Right lobe of liver (tissue), 4 donors: ENCODE measurements at regions not wholly inside any gene's neighbourhood (a gene's known extent, or its start where the extent isn't known, plus 50 kb on each side); places are given as distances from the start of the nearest gene placed in this dataset.

ENCODE experiments used
- CTCF ChIP-seq, 4 donors: fragments of 200-600 bp in 3 of 4; fragments of 450-650 bp in 1 of 4; IDR thresholded peaks; one replicate each; pipeline versions ENCODE4 v1.5.1 to v1.8.0; 2016 to 2022; ENCODE audit warnings: antibody characterized with exemption in 4 of 4, mild to moderate bottlenecking in 2 of 4
- POLR2A ChIP-seq: fragments of 450-650 bp; IDR thresholded peaks from one replicate; pipeline ENCODE4 v1.6.1; 2017; ENCODE audit warnings: antibody characterized with exemption, mild to moderate bottlenecking
- donor health status: DM: no; HTN: no; CAD: no.
- donor health status: DM: no; HTN: no; CAD: no.
- donor health status: DM: no; HTN: yes; CAD: no.

GRCh38 chr2:150792780-150793300, 305.4 kb upstream of the RND3 start:
- no peak for TF ChIP-seq CTCF (IDR thresholded peaks at IDR 0.05)
- no peak for TF ChIP-seq POLR2A
